ENCODE measurements at regions not wholly inside any gene's neighbourhood (a gene's known extent, or its start where the extent isn't known, plus 50 kb on each side); places are given as distances from the start of the nearest gene placed in this dataset.

DNA sequence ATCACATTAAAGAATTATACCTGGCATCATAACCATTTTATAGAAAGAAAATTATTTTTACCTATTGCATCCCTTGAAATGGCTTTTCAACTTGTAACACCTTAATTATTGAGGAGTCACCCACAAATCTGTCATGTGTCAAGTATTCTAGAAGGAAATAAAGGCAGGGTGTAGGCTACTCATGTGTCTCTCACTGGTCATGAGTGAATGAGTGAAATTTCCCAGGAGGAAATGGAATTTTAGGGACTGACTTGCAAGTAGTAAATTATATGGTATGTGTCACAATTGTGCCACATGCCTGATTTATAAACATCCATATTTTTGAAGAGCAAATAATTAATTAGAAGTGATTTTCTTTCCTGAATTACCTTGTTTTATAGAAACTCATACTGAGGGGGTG lies 310.5 kb upstream of the ADAMTS9 start:
- H3K4me1 ChIP-seq (ENCODE audit: insufficient read depth, low read length), result no peaks in the 10 kb centered on the region
- Mint-ChIP-seq H3K9me3 (peaks cover 0 to 8% (median 3%) of the 10 kb centered on the region in 8 donors), H3K4me1 (no peaks in the 10 kb centered on the region), H3K27me3 (no peaks in the 10 kb centered on the region), H3K36me3 (no peaks in the 10 kb centered on the region), H3K4me3 (no peak overlapping the region), H3K27ac (no peak overlapping the region)
- no peak overlapping the region for H3K27ac ChIP-seq (ENCODE audit: low read depth, low read length)
- no peak for DNase-seq
- H3K9me3 ChIP-seq (ENCODE audit: control insufficient read depth in 1 of 2, low read length in 2 of 2), result no peaks in the 10 kb centered on the region
- H3K27me3 ChIP-seq (ENCODE audit: insufficient read depth, low read length), result no peaks in the 10 kb centered on the region
- no peaks in the 10 kb centered on the region for H3K36me3 ChIP-seq (ENCODE audit: insufficient read depth, low read length)
- ChIA-PET POLR2A (ENCODE audit: partially characterized antibody) (no interaction called here), CTCF (ENCODE audit: partially characterized antibody) (no interaction called here)
- no peak overlapping the region for H3K4me3 ChIP-seq (ENCODE audit: low read length in 2 of 2)
- intact Hi-C loops (cut with micrococcal nuclease), result no loop called here

DNA sequence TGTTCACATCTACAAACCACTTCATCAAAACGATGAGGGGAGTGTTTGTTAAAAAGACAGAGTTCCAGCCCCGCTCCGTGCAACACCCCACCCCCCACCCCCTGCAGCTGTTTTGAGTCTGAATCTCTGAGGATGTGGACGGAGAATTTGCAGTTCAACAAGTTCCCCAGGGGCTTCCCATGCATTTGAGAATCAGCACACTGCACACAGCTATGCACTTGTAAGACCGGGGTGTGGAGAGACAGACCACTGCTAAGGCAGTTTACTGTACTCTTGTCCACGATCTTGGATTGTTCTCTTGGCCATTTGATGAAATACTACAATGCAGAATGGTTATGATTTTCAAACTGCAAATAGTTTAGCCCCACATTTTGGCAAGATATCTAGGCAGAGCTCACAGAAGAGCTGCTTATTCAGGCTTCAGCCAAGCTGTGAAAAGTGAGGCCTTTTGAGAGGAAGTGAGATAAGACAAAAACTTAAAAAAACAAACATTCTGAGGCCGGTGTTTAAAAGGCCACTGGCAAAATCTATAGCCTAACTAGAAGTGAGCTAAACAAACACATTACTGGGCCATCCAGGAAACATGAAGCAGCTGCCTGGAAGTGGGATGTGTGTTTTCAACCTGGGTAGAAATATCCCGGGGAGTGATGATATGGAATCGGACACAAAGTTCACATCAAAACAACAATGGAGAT lies 308.2 kb upstream of the ADAMTS9 start:
- Histone ChIP-seq H3K4me1 (ENCODE audit: insufficient read depth, low read length) (no peaks in the 10 kb centered on the region), H3K4me3 (ENCODE audit: low read length in 2 of 2) (no peak overlapping the region), H3K36me3 (ENCODE audit: insufficient read depth, low read length) (no peaks in the 10 kb centered on the region), H3K27ac (ENCODE audit: low read depth, low read length) (no peak overlapping the region), H3K9me3 (ENCODE audit: control insufficient read depth in 1 of 2, low read length in 2 of 2) (no peaks in the 10 kb centered on the region), H3K27me3 (ENCODE audit: insufficient read depth, low read length) (no peaks in the 10 kb centered on the region)
- intact Hi-C loops (cut with micrococcal nuclease), result no loop called here
- no peak overlapping the region for H3K27ac Mint-ChIP-seq
- ChIA-PET POLR2A (ENCODE audit: partially characterized antibody) (no interaction called here), CTCF (ENCODE audit: partially characterized antibody) (no interaction called here)
- DNase-seq, result no peak
- no peaks in the 10 kb centered on the region for H3K27me3 Mint-ChIP-seq
- no peak overlapping the region for H3K4me3 Mint-ChIP-seq
- no peaks in the 10 kb centered on the region for H3K4me1 Mint-ChIP-seq
- H3K9me3 Mint-ChIP-seq, result peaks cover 0 to 7% (median 3%) of the 10 kb centered on the region in 8 donors
- no peaks in the 10 kb centered on the region for H3K36me3 Mint-ChIP-seq

DNA sequence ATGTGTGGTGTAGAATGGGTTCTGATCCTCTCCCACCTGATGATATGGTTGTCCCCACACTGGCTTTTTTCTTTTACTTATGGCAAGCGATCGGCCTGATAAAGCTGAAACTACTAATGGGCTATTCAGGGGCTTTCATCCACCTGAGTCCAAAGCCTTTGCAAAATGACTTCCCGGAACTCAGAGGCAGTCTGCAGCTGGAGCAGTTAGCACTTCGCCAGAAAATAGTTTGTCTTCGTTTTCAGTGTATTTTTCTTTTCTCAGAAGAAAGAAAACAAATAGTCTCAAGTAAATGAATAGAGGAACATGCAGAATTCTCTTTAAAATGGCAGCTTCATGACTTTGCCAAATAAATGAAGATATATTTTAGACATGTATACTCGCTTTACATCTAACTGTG lies 306.0 kb upstream of the ADAMTS9 start:
- H3K4me3 ChIP-seq (ENCODE audit: low read length in 2 of 2), result no peak overlapping the region
- Mint-ChIP-seq H3K4me3 (no peak overlapping the region), H3K27ac (no peak overlapping the region), H3K4me1 (no peaks in the 10 kb centered on the region), H3K27me3 (no peaks in the 10 kb centered on the region), H3K36me3 (no peaks in the 10 kb centered on the region), H3K9me3 (peaks cover 0 to 5% (median under 1%) of the 10 kb centered on the region in 8 donors)
- H3K36me3 ChIP-seq (ENCODE audit: insufficient read depth, low read length), result no peaks in the 10 kb centered on the region
- H3K27me3 ChIP-seq (ENCODE audit: insufficient read depth, low read length), result no peaks in the 10 kb centered on the region
- DNase-seq, result no peak
- H3K27ac ChIP-seq (ENCODE audit: low read depth, low read length), result no peak overlapping the region
- ChIA-PET POLR2A (ENCODE audit: partially characterized antibody) (no interaction called here), CTCF (ENCODE audit: partially characterized antibody) (no interaction called here)
- no peaks in the 10 kb centered on the region for H3K4me1 ChIP-seq (ENCODE audit: insufficient read depth, low read length)
- no peaks in the 10 kb centered on the region for H3K9me3 ChIP-seq (ENCODE audit: control insufficient read depth in 1 of 2, low read length in 2 of 2)
- intact Hi-C loops (cut with micrococcal nuclease), result no loop called here

DNA sequence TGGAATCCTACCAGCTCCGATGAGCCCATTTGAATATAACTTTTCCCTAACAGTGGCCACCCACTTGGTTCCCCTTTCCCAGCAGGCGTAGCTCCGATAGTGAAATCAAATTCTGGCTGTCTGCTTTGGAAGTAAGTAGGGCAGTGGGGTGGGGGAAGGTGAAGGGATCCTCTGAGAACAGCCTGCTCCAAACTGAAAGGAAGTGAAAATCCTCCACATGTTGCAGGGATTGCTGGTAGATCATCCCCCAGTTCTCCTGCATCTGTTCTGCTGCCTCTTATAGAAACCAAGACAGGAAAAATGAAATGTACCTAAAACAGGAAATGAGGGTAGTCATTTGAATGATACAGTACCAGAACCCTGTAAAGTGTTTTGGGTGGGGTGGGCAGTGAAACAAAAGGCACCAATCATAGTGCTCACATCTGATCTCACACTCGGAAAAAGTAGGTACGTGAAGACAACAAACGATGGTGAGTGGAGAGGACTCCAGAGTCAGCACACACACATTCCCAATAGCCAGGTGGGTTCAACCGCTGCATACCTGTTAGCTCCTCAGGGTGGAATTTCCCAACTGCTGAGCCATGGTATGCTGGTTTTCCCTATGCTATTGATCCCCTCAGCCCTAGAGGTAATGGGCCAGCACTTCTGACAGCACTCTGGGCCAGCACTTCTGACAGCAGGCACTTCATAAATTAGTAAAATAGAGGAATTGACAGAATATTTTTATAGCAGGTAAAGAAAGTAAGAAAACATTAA lies 304.9 kb upstream of the ADAMTS9 start:
- no peaks in the 10 kb centered on the region for H3K36me3 ChIP-seq (ENCODE audit: insufficient read depth, low read length)
- H3K9me3 Mint-ChIP-seq, result peaks cover 0 to 8% (median 3%) of the 10 kb centered on the region in 8 donors
- H3K36me3 Mint-ChIP-seq, result no peaks in the 10 kb centered on the region

GRCh38 chr3:64988188-64988587 lies 300.4 kb upstream of the ADAMTS9 start:
- Mint-ChIP-seq H3K4me3 (no peak overlapping the region), H3K27me3 (no peaks in the 10 kb centered on the region), H3K9me3 (peaks cover 0 to 11% (median 7%) of the 10 kb centered on the region in 8 donors), H3K27ac (no peak overlapping the region), H3K36me3 (no peaks in the 10 kb centered on the region), H3K4me1 (no peaks in the 10 kb centered on the region)
- no peaks in the 10 kb centered on the region for H3K9me3 ChIP-seq (ENCODE audit: control insufficient read depth in 1 of 2, low read length in 2 of 2)
- no peak overlapping the region for H3K27ac ChIP-seq (ENCODE audit: low read depth, low read length)
- no peaks in the 10 kb centered on the region for H3K27me3 ChIP-seq (ENCODE audit: insufficient read depth, low read length)
- ChIA-PET POLR2A (ENCODE audit: partially characterized antibody) (no interaction called here), CTCF (ENCODE audit: partially characterized antibody) (no interaction called here)
- no peaks in the 10 kb centered on the region for H3K4me1 ChIP-seq (ENCODE audit: insufficient read depth, low read length)
- no peak overlapping the region for H3K4me3 ChIP-seq (ENCODE audit: low read length in 2 of 2)
- H3K36me3 ChIP-seq (ENCODE audit: insufficient read depth, low read length), result no peaks in the 10 kb centered on the region
- intact Hi-C loops (cut with micrococcal nuclease), result no loop called here
- DNase-seq, result no peak

More for the DNA sequence above, 304.9 kb upstream of the ADAMTS9 start:
- H3K9me3 ChIP-seq (ENCODE audit: control insufficient read depth in 1 of 2, low read length in 2 of 2), result no peaks in the 10 kb centered on the region
- H3K27ac ChIP-seq (ENCODE audit: low read depth, low read length), result no peak overlapping the region
- H3K4me3 ChIP-seq (ENCODE audit: low read length in 2 of 2), result no peak overlapping the region
- H3K27me3 ChIP-seq (ENCODE audit: insufficient read depth, low read length), result no peaks in the 10 kb centered on the region
- intact Hi-C loops (cut with micrococcal nuclease), result no loop called here
- H3K27me3 Mint-ChIP-seq, result no peaks in the 10 kb centered on the region
- no peaks in the 10 kb centered on the region for H3K4me1 Mint-ChIP-seq
- POLR2A ChIA-PET (ENCODE audit: partially characterized antibody), result no interaction called here
- no peak for DNase-seq
- CTCF ChIA-PET (ENCODE audit: partially characterized antibody), result no interaction called here
- no peaks in the 10 kb centered on the region for H3K4me1 ChIP-seq (ENCODE audit: insufficient read depth, low read length)
- H3K27ac Mint-ChIP-seq, result no peak overlapping the region
- no peak overlapping the region for H3K4me3 Mint-ChIP-seq

- no peak overlapping the region for H3K27ac Mint-ChIP-seq
Observed at GRCh38 chr3:64987726-64988125, 299.9 kb upstream of the ADAMTS9 start.

GRCh38 chr3:64985072-64985471 lies 297.3 kb upstream of the ADAMTS9 start:
- H3K27me3 ChIP-seq (ENCODE audit: insufficient read depth, low read length), result no peaks in the 10 kb centered on the region
- Mint-ChIP-seq H3K36me3 (no peaks in the 10 kb centered on the region), H3K27ac (no peak overlapping the region), H3K4me1 (no peaks in the 10 kb centered on the region), H3K9me3 (peaks cover 0 to 11% (median 7%) of the 10 kb centered on the region in 8 donors), H3K4me3 (no peak overlapping the region), H3K27me3 (no peaks in the 10 kb centered on the region)
- no peak overlapping the region for H3K4me3 ChIP-seq (ENCODE audit: low read length in 2 of 2)
- CTCF ChIA-PET (ENCODE audit: partially characterized antibody), result no interaction called here
- no peak for DNase-seq
- POLR2A ChIA-PET (ENCODE audit: partially characterized antibody), result no interaction called here
- intact Hi-C loops (cut with micrococcal nuclease), result no loop called here
- H3K27ac ChIP-seq (ENCODE audit: low read depth, low read length), result no peak overlapping the region
- H3K9me3 ChIP-seq (ENCODE audit: control insufficient read depth in 1 of 2, low read length in 2 of 2), result no peaks in the 10 kb centered on the region
- H3K4me1 ChIP-seq (ENCODE audit: insufficient read depth, low read length), result no peaks in the 10 kb centered on the region
- no peaks in the 10 kb centered on the region for H3K36me3 ChIP-seq (ENCODE audit: insufficient read depth, low read length)

More at GRCh38 chr3:64987726-64988125, 299.9 kb upstream of the ADAMTS9 start:
- Mint-ChIP-seq H3K9me3 (peaks cover 0 to 11% (median 7%) of the 10 kb centered on the region in 8 donors), H3K36me3 (no peaks in the 10 kb centered on the region), H3K27me3 (no peaks in the 10 kb centered on the region), H3K4me1 (no peaks in the 10 kb centered on the region), H3K4me3 (no peak overlapping the region)
- H3K4me1 ChIP-seq (ENCODE audit: insufficient read depth, low read length), result no peaks in the 10 kb centered on the region
- no peak overlapping the region for H3K4me3 ChIP-seq (ENCODE audit: low read length in 2 of 2)
- ChIA-PET POLR2A (ENCODE audit: partially characterized antibody) (no interaction called here), CTCF (ENCODE audit: partially characterized antibody) (no interaction called here)
- H3K9me3 ChIP-seq (ENCODE audit: control insufficient read depth in 1 of 2, low read length in 2 of 2), result no peaks in the 10 kb centered on the region
- H3K27ac ChIP-seq (ENCODE audit: low read depth, low read length), result no peak overlapping the region
- intact Hi-C loops (cut with micrococcal nuclease), result no loop called here
- H3K36me3 ChIP-seq (ENCODE audit: insufficient read depth, low read length), result no peaks in the 10 kb centered on the region
- no peaks in the 10 kb centered on the region for H3K27me3 ChIP-seq (ENCODE audit: insufficient read depth, low read length)
- no peak for DNase-seq

Data from CD4-positive, alpha-beta memory T cell (primary cell).